ENCODE measurements at regions not wholly inside any gene's neighbourhood (a gene's known extent, or its start where the extent isn't known, plus 50 kb on each side); places are given as distances from the start of the nearest gene placed in this dataset.
"Not testable (repeated sequence)": the region's sequence is repeated elsewhere in the genome, so short reads cannot be mapped to it uniquely, and the experiment has no call there.

DNA sequence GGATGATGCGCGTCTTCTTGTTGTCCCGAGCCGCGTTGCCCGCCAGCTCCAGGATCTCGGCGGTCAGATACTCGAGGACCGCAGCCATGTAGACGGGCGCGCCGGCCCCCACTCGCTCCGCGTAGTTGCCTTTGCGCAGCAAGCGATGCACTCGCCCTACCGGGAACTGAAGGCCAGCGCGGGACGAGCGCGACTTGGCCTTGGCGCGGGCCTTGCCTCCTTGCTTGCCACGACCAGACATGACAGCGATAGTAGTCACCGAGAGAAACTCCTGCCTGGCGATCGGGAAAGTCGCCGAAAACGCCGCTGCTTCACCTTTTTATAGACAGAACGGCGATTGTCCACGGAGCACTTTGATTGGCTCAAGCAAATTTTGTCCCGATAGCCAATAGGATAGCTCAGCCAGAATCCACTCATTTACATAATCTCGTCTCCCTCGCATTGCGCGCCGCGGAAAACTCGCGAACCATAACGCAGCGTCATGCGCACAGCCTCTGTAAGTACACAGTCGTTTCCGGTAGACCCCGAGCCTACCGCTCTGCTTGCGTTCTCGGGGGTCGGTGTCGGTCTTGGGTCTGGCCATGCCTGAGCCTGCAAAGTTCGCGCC, 56.8 kb upstream of the BOLA1 start:
- TF ChIP-seq, protein P1, sequence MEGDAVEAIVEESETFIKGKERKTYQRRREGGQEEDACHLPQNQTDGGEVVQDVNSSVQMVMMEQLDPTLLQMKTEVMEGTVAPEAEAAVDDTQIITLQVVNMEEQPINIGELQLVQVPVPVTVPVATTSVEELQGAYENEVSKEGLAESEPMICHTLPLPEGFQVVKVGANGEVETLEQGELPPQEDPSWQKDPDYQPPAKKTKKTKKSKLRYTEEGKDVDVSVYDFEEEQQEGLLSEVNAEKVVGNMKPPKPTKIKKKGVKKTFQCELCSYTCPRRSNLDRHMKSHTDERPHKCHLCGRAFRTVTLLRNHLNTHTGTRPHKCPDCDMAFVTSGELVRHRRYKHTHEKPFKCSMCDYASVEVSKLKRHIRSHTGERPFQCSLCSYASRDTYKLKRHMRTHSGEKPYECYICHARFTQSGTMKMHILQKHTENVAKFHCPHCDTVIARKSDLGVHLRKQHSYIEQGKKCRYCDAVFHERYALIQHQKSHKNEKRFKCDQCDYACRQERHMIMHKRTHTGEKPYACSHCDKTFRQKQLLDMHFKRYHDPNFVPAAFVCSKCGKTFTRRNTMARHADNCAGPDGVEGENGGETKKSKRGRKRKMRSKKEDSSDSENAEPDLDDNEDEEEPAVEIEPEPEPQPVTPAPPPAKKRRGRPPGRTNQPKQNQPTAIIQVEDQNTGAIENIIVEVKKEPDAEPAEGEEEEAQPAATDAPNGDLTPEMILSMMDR (IDR thresholded peaks at IDR 0.05) = not testable (repeated sequence)
- TF ChIP-seq POLR2AphosphoS5 (IDR thresholded peaks at IDR 0.05) = not testable (repeated sequence)

All from transverse colon (tissue), 4 donors.